ENCODE measurements at regions not wholly inside any gene's neighbourhood (a gene's known extent, or its start where the extent isn't known, plus 50 kb on each side); places are given as distances from the start of the nearest gene placed in this dataset.

GRCh38 chr7:118054529-118054928 lies 129.4 kb upstream of the LSM8 start:
- TF ChIP-seq CTCF (IDR thresholded peaks at IDR 0.05; ENCODE audit: poor library complexity, severe bottlenecking): no peak
- no peak for TF ChIP-seq RAD21 (conservative IDR thresholded peaks at IDR 0.05)
- TF ChIP-seq EZH2 (IDR thresholded peaks at IDR 0.05; ENCODE audit: borderline replicate concordance, insufficient read depth, low read length, poor library complexity, severe bottlenecking): no peak
- TF ChIP-seq EP300 (conservative IDR thresholded peaks at IDR 0.05; ENCODE audit: poor library complexity, severe bottlenecking): no peak
- TF ChIP-seq, protein P1, sequence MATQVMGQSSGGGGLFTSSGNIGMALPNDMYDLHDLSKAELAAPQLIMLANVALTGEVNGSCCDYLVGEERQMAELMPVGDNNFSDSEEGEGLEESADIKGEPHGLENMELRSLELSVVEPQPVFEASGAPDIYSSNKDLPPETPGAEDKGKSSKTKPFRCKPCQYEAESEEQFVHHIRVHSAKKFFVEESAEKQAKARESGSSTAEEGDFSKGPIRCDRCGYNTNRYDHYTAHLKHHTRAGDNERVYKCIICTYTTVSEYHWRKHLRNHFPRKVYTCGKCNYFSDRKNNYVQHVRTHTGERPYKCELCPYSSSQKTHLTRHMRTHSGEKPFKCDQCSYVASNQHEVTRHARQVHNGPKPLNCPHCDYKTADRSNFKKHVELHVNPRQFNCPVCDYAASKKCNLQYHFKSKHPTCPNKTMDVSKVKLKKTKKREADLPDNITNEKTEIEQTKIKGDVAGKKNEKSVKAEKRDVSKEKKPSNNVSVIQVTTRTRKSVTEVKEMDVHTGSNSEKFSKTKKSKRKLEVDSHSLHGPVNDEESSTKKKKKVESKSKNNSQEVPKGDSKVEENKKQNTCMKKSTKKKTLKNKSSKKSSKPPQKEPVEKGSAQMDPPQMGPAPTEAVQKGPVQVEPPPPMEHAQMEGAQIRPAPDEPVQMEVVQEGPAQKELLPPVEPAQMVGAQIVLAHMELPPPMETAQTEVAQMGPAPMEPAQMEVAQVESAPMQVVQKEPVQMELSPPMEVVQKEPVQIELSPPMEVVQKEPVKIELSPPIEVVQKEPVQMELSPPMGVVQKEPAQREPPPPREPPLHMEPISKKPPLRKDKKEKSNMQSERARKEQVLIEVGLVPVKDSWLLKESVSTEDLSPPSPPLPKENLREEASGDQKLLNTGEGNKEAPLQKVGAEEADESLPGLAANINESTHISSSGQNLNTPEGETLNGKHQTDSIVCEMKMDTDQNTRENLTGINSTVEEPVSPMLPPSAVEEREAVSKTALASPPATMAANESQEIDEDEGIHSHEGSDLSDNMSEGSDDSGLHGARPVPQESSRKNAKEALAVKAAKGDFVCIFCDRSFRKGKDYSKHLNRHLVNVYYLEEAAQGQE (IDR thresholded peaks at IDR 0.05; ENCODE audit: borderline replicate concordance): no peak
- no peak for TF ChIP-seq MXI1 (conservative IDR thresholded peaks at IDR 0.05; ENCODE audit: poor library complexity, severe bottlenecking)
- no peak for TF ChIP-seq POLR2AphosphoS5 (IDR thresholded peaks at IDR 0.05)
- no peak for TF ChIP-seq TAF1 (IDR thresholded peaks at IDR 0.05; ENCODE audit: low read depth)
- no peak for TF ChIP-seq SMC3 (conservative IDR thresholded peaks at IDR 0.05; ENCODE audit: poor library complexity)

All from neural cell (in vitro differentiated cells).